ENCODE measurements at regions not wholly inside any gene's neighbourhood (a gene's known extent, or its start where the extent isn't known, plus 50 kb on each side); places are given as distances from the start of the nearest gene placed in this dataset.

GRCh38 chr5:135217669-135218485 is 181.2 kb downstream of the MACROH2A1 start:
- no peak for DNase-seq

GRCh38 chr5:135216471-135217343 is 182.3 kb downstream of the MACROH2A1 start:
- no peak for DNase-seq

GRCh38 chr5:135215617-135216470 is 181.8 kb upstream of the PITX1 start:
- no peak for DNase-seq

- no peak for DNase-seq
These were observed 181.0 kb upstream of the PITX1 start for GRCh38 chr5:135214897-135215616.

GRCh38 chr5:135213466-135214239 is 179.6 kb upstream of the PITX1 start:
- no peak for DNase-seq

- no peak for DNase-seq
These were observed 179.0 kb upstream of the PITX1 start for GRCh38 chr5:135213027-135213386.

- no peak for DNase-seq
These were observed 178.5 kb upstream of the PITX1 start for GRCh38 chr5:135212361-135213026.

GRCh38 chr5:135211791-135212190 is 177.8 kb upstream of the PITX1 start:
- DNase-seq: no peak

- no peak for DNase-seq
These were observed 177.2 kb upstream of the PITX1 start for GRCh38 chr5:135211083-135211790.

GRCh38 chr5:135210286-135211055 is 176.4 kb upstream of the PITX1 start:
- no peak for DNase-seq

GRCh38 chr5:135208903-135209721 is 175.1 kb upstream of the PITX1 start:
- DNase-seq: no peak

GRCh38 chr5:135208555-135208902 is 174.5 kb upstream of the PITX1 start:
- no peak for DNase-seq

- no peak for DNase-seq
These were observed 173.8 kb upstream of the PITX1 start for GRCh38 chr5:135207866-135208265.

- DNase-seq: no peak
These were observed 172.8 kb upstream of the PITX1 start for GRCh38 chr5:135206862-135207261.

GRCh38 chr5:135205632-135206349 is 171.8 kb upstream of the PITX1 start:
- no peak for DNase-seq

- DNase-seq: no peak
These were observed 170.1 kb upstream of the PITX1 start for GRCh38 chr5:135204151-135204600.

- DNase-seq: no peak
These were observed 169.6 kb upstream of the PITX1 start for GRCh38 chr5:135203593-135204036.

GRCh38 chr5:135203019-135203418 is 169.0 kb upstream of the PITX1 start:
- DNase-seq: no peak

All from NCI-H2081 treated with DMSO at 0.1 percent for 48 hours (cell line).